ENCODE measurements at regions not wholly inside any gene's neighbourhood (a gene's known extent, or its start where the extent isn't known, plus 50 kb on each side); places are given as distances from the start of the nearest gene placed in this dataset.

- peak; percentile 9 for DNase-seq (ENCODE audit: low spot score)
These were observed 350.3 kb upstream of the LYPLAL1 start for GRCh38 chr1:218823291-218823900.

GRCh38 chr1:218827486-218827885, 346.2 kb upstream of the LYPLAL1 start:
- no peak for DNase-seq (ENCODE audit: low spot score)

GRCh38 chr1:218828125-218828650, 345.5 kb upstream of the LYPLAL1 start:
- DNase-seq (ENCODE audit: low spot score) = no peak

- no peak for DNase-seq (ENCODE audit: low spot score)
These were observed 344.6 kb upstream of the LYPLAL1 start for GRCh38 chr1:218829097-218829496.

- no peak for DNase-seq (ENCODE audit: low spot score)
These were observed 338.1 kb upstream of the LYPLAL1 start for GRCh38 chr1:218835609-218836008.

- no peak for DNase-seq (ENCODE audit: low spot score)
These were observed 337.4 kb upstream of the LYPLAL1 start for GRCh38 chr1:218836264-218836663.

- no peak for DNase-seq (ENCODE audit: low spot score)
These were observed 336.6 kb upstream of the LYPLAL1 start for GRCh38 chr1:218837051-218837450.

GRCh38 chr1:218845589-218845988, 328.1 kb upstream of the LYPLAL1 start:
- no peak for DNase-seq (ENCODE audit: low spot score)

- DNase-seq (ENCODE audit: low spot score) = no peak
These were observed 327.5 kb upstream of the LYPLAL1 start for GRCh38 chr1:218846181-218846580.

GRCh38 chr1:218847089-218847768, 326.4 kb upstream of the LYPLAL1 start:
- no peak for DNase-seq (ENCODE audit: low spot score)

GRCh38 chr1:218848009-218848408, 325.7 kb upstream of the LYPLAL1 start:
- no peak for DNase-seq (ENCODE audit: low spot score)

- DNase-seq (ENCODE audit: low spot score) = no peak
These were observed 323.3 kb upstream of the LYPLAL1 start for GRCh38 chr1:218850367-218850766.

GRCh38 chr1:218851586-218851985, 322.1 kb upstream of the LYPLAL1 start:
- DNase-seq (ENCODE audit: low spot score) = peak; percentile 26

GRCh38 chr1:218852527-218852926, 321.2 kb upstream of the LYPLAL1 start:
- DNase-seq (ENCODE audit: low spot score) = no peak

- DNase-seq (ENCODE audit: low spot score) = no peak
These were observed 309.7 kb upstream of the LYPLAL1 start for GRCh38 chr1:218863987-218864386.

- DNase-seq (ENCODE audit: low spot score) = no peak
These were observed 308.1 kb upstream of the LYPLAL1 start for GRCh38 chr1:218865591-218865990.

GRCh38 chr1:218866507-218866906, 307.2 kb upstream of the LYPLAL1 start:
- no peak for DNase-seq (ENCODE audit: low spot score)

GRCh38 chr1:218867066-218867465, 306.6 kb upstream of the LYPLAL1 start:
- DNase-seq (ENCODE audit: low spot score) = no peak

- DNase-seq (ENCODE audit: low spot score) = peak; percentile 48
These were observed 305.6 kb upstream of the LYPLAL1 start for GRCh38 chr1:218867941-218868626.

- no peak for DNase-seq (ENCODE audit: low spot score)
These were observed 304.4 kb upstream of the LYPLAL1 start for GRCh38 chr1:218869276-218869675.

- no peak for DNase-seq (ENCODE audit: low spot score)
These were observed 301.7 kb upstream of the LYPLAL1 start for GRCh38 chr1:218872026-218872425.

- no peak for DNase-seq (ENCODE audit: low spot score)
These were observed 300.8 kb upstream of the LYPLAL1 start for GRCh38 chr1:218872928-218873327.

- DNase-seq (ENCODE audit: low spot score) = peak; percentile 76
These were observed 299.4 kb upstream of the LYPLAL1 start for GRCh38 chr1:218874313-218874712.

Measured in SW480 (cell line).